T-helper 2 cell treated with Interferon-gamma antibody and Interleukin-4, amounts not matched to agents 100 ng/mL and 5 ng/mL, for 36 hours (primary cell): ENCODE measurements at regions not wholly inside any gene's neighbourhood (a gene's known extent, or its start where the extent isn't known, plus 50 kb on each side); places are given as distances from the start of the nearest gene placed in this dataset.

Experiments
- intact Hi-C: fragments of 100-400 bp; cut with micrococcal nuclease; formaldehyde crosslinking; loops from one replicate; pipeline ENCODE4 v1.15.1; 2023

- intact Hi-C loops = no loop called here
Measured at GRCh38 chr4:55753856-55754255, 65.7 kb upstream of the EXOC1L start.

- intact Hi-C loops = no loop called here
Measured at GRCh38 chr4:55754754-55755350, 64.7 kb upstream of the EXOC1L start.

- intact Hi-C loops = no loop called here
Measured at GRCh38 chr4:55756208-55756607, 63.4 kb upstream of the EXOC1L start.

GRCh38 chr4:55757356-55757952, 62.1 kb upstream of the EXOC1L start:
- intact Hi-C loops = no loop called here

- intact Hi-C loops = no loop called here
Measured at GRCh38 chr4:55758066-55758465, 61.5 kb upstream of the EXOC1L start.

- intact Hi-C loops = no loop called here
Measured at GRCh38 chr4:55758570-55758969, 61.0 kb upstream of the EXOC1L start.

GRCh38 chr4:55762819-55763218, 56.8 kb upstream of the EXOC1L start:
- intact Hi-C loops = no loop called here

- intact Hi-C loops = no loop called here
Measured at GRCh38 chr4:55763996-55764395, 55.6 kb upstream of the EXOC1L start.

GRCh38 chr4:55765070-55765469, 54.5 kb upstream of the EXOC1L start:
- intact Hi-C loops = no loop called here

GRCh38 chr4:55768291-55768690, 51.3 kb upstream of the EXOC1L start:
- intact Hi-C loops = no loop called here
